Astrocyte (in vitro differentiated cells and primary cell): ENCODE measurements at regions not wholly inside any gene's neighbourhood (a gene's known extent, or its start where the extent isn't known, plus 50 kb on each side); places are given as distances from the start of the nearest gene placed in this dataset.

ENCODE experiments used
- CTCF ChIP-seq: IDR thresholded peaks from 2 replicates; pipeline ENCODE4 v1.5.1; 2011; ENCODE audit warnings: low read depth, mild to moderate bottlenecking, inconsistent platforms, low read length, moderate library complexity; ENCODE audit not compliant: insufficient read depth
- EZH2 ChIP-seq: IDR thresholded peaks from 2 replicates; pipeline ENCODE4 v1.6.1; 2012; ENCODE audit warnings: mild to moderate bottlenecking, low read length, inconsistent platforms; ENCODE audit not compliant: insufficient read depth

- TF ChIP-seq CTCF (no peak), EZH2 (no peak)
These were observed 275.5 kb downstream of the EFNB2 start for GRCh38 chr13:106259928-106260327.
